Thoracic aorta (tissue), 2 donors: ENCODE measurements at regions not wholly inside any gene's neighbourhood (a gene's known extent, or its start where the extent isn't known, plus 50 kb on each side); places are given as distances from the start of the nearest gene placed in this dataset.

Experiments used
- ATAC-seq: fragments of 150-250 bp; one replicate; pipeline ENCODE4 v1.8.0; 2017; ENCODE audit warnings: low read depth; ENCODE audit not compliant: insufficient number of reproducible peaks, low FRiP score
- DNase-seq: peaks from one replicate; pipeline ENCODE4 v3.0.0-alpha.2; 2020; ENCODE audit warnings: low spot score
- H3K27ac ChIP-seq, 2 donors: fragments of 200-600 bp; sonication (generic); 1 replicate in 1 of 2; 2 replicates in 1 of 2; pipeline ENCODE4 v1.5.1; 2016; ENCODE audit warnings: mild to moderate bottlenecking in 2 of 2, moderate library complexity in 2 of 2
- H3K27me3 ChIP-seq: fragments of 200-600 bp; sonication (generic); replicated peaks from 2 replicates; pipeline ENCODE4 v1.6.0; 2016; ENCODE audit warnings: mild to moderate bottlenecking; ENCODE audit not compliant: insufficient read depth
- H3K36me3 ChIP-seq: fragments of 200-600 bp; sonication (generic); one replicate; pipeline ENCODE4 v1.5.1; 2016
- H3K4me1 ChIP-seq, 2 donors: fragments of 200-600 bp; sonication (generic); 1 replicate in 1 of 2; 2 replicates in 1 of 2; pipeline versions ENCODE4 v1.5.1 to v1.6.0; 2016; ENCODE audit warnings: low read depth in 2 of 2, mild to moderate bottlenecking in 1 of 2; ENCODE audit not compliant: control insufficient read depth in 1 of 2
- H3K4me3 ChIP-seq: fragments of 200-600 bp; sonication (generic); 2 replicates; pipeline ENCODE4 v1.5.1; 2016; ENCODE audit warnings: mild to moderate bottlenecking
- H3K9me3 ChIP-seq: fragments of 200-600 bp; sonication (generic); 2 replicates; pipeline ENCODE4 v1.5.1; 2016
- CTCF ChIP-seq: fragments of 200-600 bp; sonication (generic); IDR thresholded peaks from one replicate; pipeline ENCODE4 v1.5.1; 2019; ENCODE audit warnings: antibody characterized with exemption

GRCh38 chr6:9461188-9461587 is 953.7 kb downstream of the TFAP2A start:
- H3K27me3 ChIP-seq = no peaks in the 10 kb centered on the region
- H3K9me3 ChIP-seq = no peaks in the 10 kb centered on the region
- no peaks in the 10 kb centered on the region for H3K36me3 ChIP-seq
- H3K4me3 ChIP-seq = no peak overlapping the region
- no peak for ATAC-seq
- TF ChIP-seq CTCF = no peak
- H3K4me1 ChIP-seq = no peaks in the 10 kb centered on the region
- no peak overlapping the region for H3K27ac ChIP-seq
- no peak for DNase-seq

- H3K36me3 ChIP-seq = no peaks in the 10 kb centered on the region
- no peaks in the 10 kb centered on the region for H3K9me3 ChIP-seq
- DNase-seq (no peak), ATAC-seq (no peak)
- H3K27ac ChIP-seq = no peak overlapping the region
- no peak for TF ChIP-seq CTCF
- H3K4me3 ChIP-seq = no peak overlapping the region
- no peaks in the 10 kb centered on the region for H3K4me1 ChIP-seq
- no peaks in the 10 kb centered on the region for H3K27me3 ChIP-seq
Observed at GRCh38 chr6:9458424-9458823, 956.5 kb downstream of the TFAP2A start.

GRCh38 chr6:9455864-9456658 is 958.8 kb downstream of the TFAP2A start:
- ATAC-seq = no peak
- no peaks in the 10 kb centered on the region for H3K9me3 ChIP-seq
- no peak overlapping the region for H3K4me3 ChIP-seq

GRCh38 chr6:9439621-9440330 is 975.1 kb downstream of the TFAP2A start:
- Histone ChIP-seq H3K27me3 (no peaks in the 10 kb centered on the region), H3K9me3 (peaks cover 10% of the 10 kb centered on the region), H3K4me3 (no peak overlapping the region), H3K36me3 (no peaks in the 10 kb centered on the region), H3K4me1 (no peaks in the 10 kb centered on the region), H3K27ac (no peak overlapping the region)
- DNase-seq (no peak), ATAC-seq (no peak)
- no peak for TF ChIP-seq CTCF

More at GRCh38 chr6:9455864-9456658, 958.8 kb downstream of the TFAP2A start:
- no peak for TF ChIP-seq CTCF
- no peaks in the 10 kb centered on the region for H3K36me3 ChIP-seq
- H3K4me1 ChIP-seq = no peaks in the 10 kb centered on the region
- H3K27ac ChIP-seq = no peak overlapping the region
- H3K27me3 ChIP-seq = no peaks in the 10 kb centered on the region
- no peak for DNase-seq

GRCh38 chr6:9437836-9438235 is 977.0 kb downstream of the TFAP2A start:
- DNase-seq (no peak), ATAC-seq (no peak)
- no peak overlapping the region for H3K27ac ChIP-seq
- no peaks in the 10 kb centered on the region for H3K36me3 ChIP-seq
- no peaks in the 10 kb centered on the region for H3K9me3 ChIP-seq
- H3K4me3 ChIP-seq = no peak overlapping the region
- no peaks in the 10 kb centered on the region for H3K4me1 ChIP-seq
- no peaks in the 10 kb centered on the region for H3K27me3 ChIP-seq
- no peak for TF ChIP-seq CTCF
